Endodermal cell (in vitro differentiated cells): ENCODE measurements at regions not wholly inside any gene's neighbourhood (a gene's known extent, or its start where the extent isn't known, plus 50 kb on each side); places are given as distances from the start of the nearest gene placed in this dataset.
A peak's percentile ranks its signal among the peaks of the same experiment; 100 is the strongest.
"Not testable (repeated sequence)": the region's sequence is repeated elsewhere in the genome, so short reads cannot be mapped to it uniquely, and the experiment has no call there.

Source experiments
- DNase-seq: peaks from one replicate; pipeline ENCODE4 v3.0.0-alpha.2; 2017
- H3K27ac ChIP-seq: 2 replicates; pipeline ENCODE4 v1.5.1; 2013; ENCODE audit warnings: mild to moderate bottlenecking, low read depth, low read length, moderate library complexity
- H3K27me3 ChIP-seq: 2 replicates; pipeline ENCODE4 v1.6.1; 2013; ENCODE audit warnings: mild to moderate bottlenecking, low read length, moderate library complexity; ENCODE audit not compliant: insufficient read depth, control insufficient read depth, poor library complexity, severe bottlenecking
- H3K36me3 ChIP-seq: 2 replicates; pipeline ENCODE4 v1.7.0; 2013; ENCODE audit warnings: mild to moderate bottlenecking, low read length, moderate library complexity; ENCODE audit not compliant: control insufficient read depth, insufficient read depth
- H3K4me1 ChIP-seq: one replicate; pipeline ENCODE4 v1.7.0; 2013; ENCODE audit warnings: low read length; ENCODE audit not compliant: control insufficient read depth, insufficient read depth
- H3K4me3 ChIP-seq: 2 replicates; pipeline ENCODE4 v1.5.1; 2013; ENCODE audit warnings: mild to moderate bottlenecking, low read length, moderate library complexity
- H3K9ac ChIP-seq: 2 replicates; pipeline ENCODE4 v1.6.1; 2013; ENCODE audit warnings: mild to moderate bottlenecking, low read length, moderate library complexity; ENCODE audit not compliant: poor library complexity, severe bottlenecking; ENCODE audit errors: extremely low read depth
- H3K9me3 ChIP-seq: 2 replicates; pipeline ENCODE4 v1.6.1; 2013; ENCODE audit warnings: mild to moderate bottlenecking, low read length, moderate library complexity; ENCODE audit not compliant: control insufficient read depth
- H3K27ac Mint-ChIP-seq: 2 replicates; pipeline ENCODE4 v1.8.0; 2020; ENCODE audit warnings: mixed read lengths
- H3K27me3 Mint-ChIP-seq: 2 replicates; pipeline ENCODE4 v1.8.0; 2021; ENCODE audit warnings: mild to moderate bottlenecking, mixed read lengths; ENCODE audit not compliant: insufficient read depth
- H3K36me3 Mint-ChIP-seq: 2 replicates; pipeline ENCODE4 v1.8.0; 2020; ENCODE audit warnings: low read depth, mixed read lengths
- H3K4me1 Mint-ChIP-seq: 2 replicates; pipeline ENCODE4 v1.8.0; 2020; ENCODE audit warnings: mixed read lengths
- H3K4me3 Mint-ChIP-seq: 2 replicates; pipeline ENCODE4 v1.8.0; 2020; ENCODE audit warnings: mild to moderate bottlenecking, moderate library complexity, mixed read lengths
- H3K9me3 Mint-ChIP-seq: 2 replicates; pipeline ENCODE4 v1.8.0; 2020; ENCODE audit warnings: mild to moderate bottlenecking, mixed read lengths
- WGBS, 2 experiments: methylation state at CpG; one replicate each; pipeline versions ENCODE4 v1.1.5 to v1.1.7; 2013; ENCODE audit warnings: missing lambda C conversion rate in 2 of 2, mixed read lengths in 1 of 2; ENCODE audit not compliant: insufficient coverage in 1 of 2, insufficient read length in 1 of 2; 5-methylcytosine and 5-hydroxymethylcytosine counted together
- TF ChIP-seq, protein P1 (sequence below): fragments of 200-600 bp; sonication (generic); conservative IDR thresholded peaks from 2 replicates; pipeline ENCODE4 v1.5.0; 2021; ENCODE audit warnings: antibody characterized with exemption, mild to moderate bottlenecking

DNA sequence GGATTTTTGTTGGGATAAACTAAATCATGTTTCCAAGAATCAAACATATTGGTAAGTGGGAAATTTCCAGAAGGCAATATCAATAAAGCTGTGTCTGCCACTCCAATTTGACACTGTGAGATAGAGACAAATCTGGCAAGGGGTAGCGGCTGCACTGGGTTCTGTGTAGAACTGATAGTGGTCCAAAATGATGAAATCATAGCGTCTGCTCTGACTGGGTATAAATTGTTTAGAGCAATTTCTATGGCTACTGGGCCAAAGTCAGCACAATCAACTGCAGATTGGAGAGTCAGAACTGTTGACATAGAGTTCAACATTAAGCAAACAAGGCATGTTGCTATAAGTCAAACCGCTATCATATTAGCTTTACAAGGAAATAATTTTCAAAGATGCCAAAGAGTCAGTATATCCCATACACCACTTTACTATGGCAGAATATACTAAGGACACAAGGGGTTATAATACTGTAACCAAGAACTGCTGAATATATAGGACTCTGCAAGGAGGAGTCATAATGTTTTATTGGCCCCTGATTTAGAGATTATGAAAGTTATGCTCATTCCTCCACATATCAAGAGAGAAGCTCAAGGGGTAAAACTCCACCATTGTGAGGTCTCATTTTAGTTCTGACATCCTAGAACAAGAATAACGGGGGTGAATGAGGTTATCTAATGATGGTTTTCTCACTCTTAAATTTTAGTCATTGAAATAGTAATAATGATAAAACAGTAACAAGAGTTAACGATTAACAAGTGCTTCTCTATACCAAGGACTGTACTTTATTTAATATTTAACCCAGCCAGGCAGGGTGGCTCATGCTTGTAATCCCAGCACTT lies 309.7 kb upstream of the GADL1 start:
- no peaks in the 10 kb centered on the region for H3K27me3 Mint-ChIP-seq
- Histone ChIP-seq H3K4me3 (no peak overlapping the region), H3K36me3 (no peaks in the 10 kb centered on the region), H3K4me1 (no peaks in the 10 kb centered on the region), H3K27ac (no peak overlapping the region), H3K9ac (no peak overlapping the region), H3K27me3 (no peaks in the 10 kb centered on the region), H3K9me3 (no peaks in the 10 kb centered on the region)
- no peak overlapping the region for H3K27ac Mint-ChIP-seq
- DNase-seq = no peak
- H3K4me3 Mint-ChIP-seq = no peak overlapping the region
- TF ChIP-seq, protein P1, sequence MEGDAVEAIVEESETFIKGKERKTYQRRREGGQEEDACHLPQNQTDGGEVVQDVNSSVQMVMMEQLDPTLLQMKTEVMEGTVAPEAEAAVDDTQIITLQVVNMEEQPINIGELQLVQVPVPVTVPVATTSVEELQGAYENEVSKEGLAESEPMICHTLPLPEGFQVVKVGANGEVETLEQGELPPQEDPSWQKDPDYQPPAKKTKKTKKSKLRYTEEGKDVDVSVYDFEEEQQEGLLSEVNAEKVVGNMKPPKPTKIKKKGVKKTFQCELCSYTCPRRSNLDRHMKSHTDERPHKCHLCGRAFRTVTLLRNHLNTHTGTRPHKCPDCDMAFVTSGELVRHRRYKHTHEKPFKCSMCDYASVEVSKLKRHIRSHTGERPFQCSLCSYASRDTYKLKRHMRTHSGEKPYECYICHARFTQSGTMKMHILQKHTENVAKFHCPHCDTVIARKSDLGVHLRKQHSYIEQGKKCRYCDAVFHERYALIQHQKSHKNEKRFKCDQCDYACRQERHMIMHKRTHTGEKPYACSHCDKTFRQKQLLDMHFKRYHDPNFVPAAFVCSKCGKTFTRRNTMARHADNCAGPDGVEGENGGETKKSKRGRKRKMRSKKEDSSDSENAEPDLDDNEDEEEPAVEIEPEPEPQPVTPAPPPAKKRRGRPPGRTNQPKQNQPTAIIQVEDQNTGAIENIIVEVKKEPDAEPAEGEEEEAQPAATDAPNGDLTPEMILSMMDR = no peak
- 94 to 100% methylated on average over 2 to 5 of the region's 5 CpGs for WGBS, 2 experiments
- peaks cover 8% of the 10 kb centered on the region for H3K9me3 Mint-ChIP-seq
- no peaks in the 10 kb centered on the region for H3K36me3 Mint-ChIP-seq
- H3K4me1 Mint-ChIP-seq = no peaks in the 10 kb centered on the region

DNA sequence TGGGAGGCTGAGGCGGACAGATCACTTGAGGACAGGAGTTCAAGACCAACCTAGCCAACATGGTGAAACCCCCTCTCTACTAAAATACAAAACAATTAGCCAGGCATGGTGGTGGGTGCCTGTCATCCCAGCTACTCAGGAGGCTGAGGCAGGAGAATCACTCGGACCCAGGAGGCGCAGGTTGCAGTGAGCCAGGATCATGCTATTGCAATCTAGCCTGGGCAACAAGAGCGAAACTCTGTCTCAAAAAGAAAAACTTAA lies 310.3 kb upstream of the GADL1 start:
- H3K4me1 Mint-ChIP-seq, H3K4me1 ChIP-seq, H3K27ac ChIP-seq, H3K27me3 Mint-ChIP-seq, H3K27me3 ChIP-seq, H3K4me3 ChIP-seq, H3K36me3 Mint-ChIP-seq, H3K9me3 Mint-ChIP-seq, DNase-seq, H3K9me3 ChIP-seq, H3K4me3 Mint-ChIP-seq, H3K9ac ChIP-seq, H3K27ac Mint-ChIP-seq, H3K36me3 ChIP-seq: not testable (repeated sequence)
- WGBS, 2 experiments = 93% methylated on average over 4 of the region's 4 CpGs; no CpG with 5 or more reads in 1 of the 2 experiments

DNA sequence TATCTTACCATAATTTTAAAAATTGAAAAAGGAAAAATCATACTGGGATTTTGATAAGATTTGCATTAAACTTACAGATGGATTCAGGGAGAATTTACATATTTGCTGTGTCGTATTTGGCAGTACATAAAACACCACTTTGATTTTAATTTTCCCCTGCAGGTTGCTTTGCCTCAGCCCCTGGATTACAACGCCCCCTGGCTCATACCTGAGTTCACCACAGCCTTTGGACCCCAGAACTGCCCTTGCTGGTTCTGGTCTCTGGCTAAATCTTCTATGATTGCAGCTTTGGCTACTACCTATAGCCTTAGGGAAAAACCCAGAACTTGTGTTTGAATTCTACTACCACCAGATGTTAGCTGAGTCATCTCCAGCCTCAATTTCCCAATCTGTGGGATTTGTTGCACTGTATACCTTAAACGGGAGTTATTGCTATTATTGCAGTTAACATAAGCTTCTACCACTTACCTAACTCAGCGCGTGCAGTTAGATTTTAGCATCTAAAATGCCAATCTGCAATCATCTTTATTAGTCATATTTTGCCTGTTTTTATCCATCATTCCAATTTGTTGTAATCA lies 315.7 kb upstream of the GADL1 start:
- Histone ChIP-seq H3K36me3 (no peaks in the 10 kb centered on the region), H3K9me3 (no peaks in the 10 kb centered on the region), H3K27me3 (no peaks in the 10 kb centered on the region), H3K9ac (no peak overlapping the region), H3K27ac (no peak overlapping the region), H3K4me1 (no peaks in the 10 kb centered on the region), H3K4me3 (no peak overlapping the region)
- Mint-ChIP-seq H3K4me3 (no peak overlapping the region), H3K4me1 (no peaks in the 10 kb centered on the region), H3K27me3 (no peaks in the 10 kb centered on the region), H3K9me3 (peaks cover 8% of the 10 kb centered on the region), H3K36me3 (no peaks in the 10 kb centered on the region), H3K27ac (no peak overlapping the region)
- TF ChIP-seq, protein P1 = peak; percentile 83
- WGBS, 2 experiments = 83 to 87% methylated on average over 4 to 5 of the region's 5 CpGs
- DNase-seq = peak; percentile 71
